ENCODE measurements at regions not wholly inside any gene's neighbourhood (a gene's known extent, or its start where the extent isn't known, plus 50 kb on each side); places are given as distances from the start of the nearest gene placed in this dataset.

DNA sequence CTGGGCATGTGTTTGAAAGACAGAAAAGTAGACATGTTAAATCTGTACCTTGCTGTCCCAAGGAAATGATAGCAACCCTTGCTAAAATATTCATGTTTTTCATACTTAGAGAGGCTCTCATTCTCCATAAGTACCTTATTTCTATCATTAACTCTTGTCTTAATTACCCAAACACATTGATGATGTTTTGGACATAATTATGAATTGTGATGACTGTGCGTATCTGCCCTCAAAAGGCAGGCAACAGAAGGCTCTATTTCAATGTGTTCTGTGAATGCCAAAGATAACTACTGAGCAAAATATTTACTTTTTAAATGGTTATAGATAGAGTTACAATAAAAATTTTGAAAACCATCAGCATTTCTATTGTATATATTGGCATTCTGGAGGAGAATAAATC is 1263.8 kb downstream of the ZPLD1 start:
- TF ChIP-seq, protein P1, sequence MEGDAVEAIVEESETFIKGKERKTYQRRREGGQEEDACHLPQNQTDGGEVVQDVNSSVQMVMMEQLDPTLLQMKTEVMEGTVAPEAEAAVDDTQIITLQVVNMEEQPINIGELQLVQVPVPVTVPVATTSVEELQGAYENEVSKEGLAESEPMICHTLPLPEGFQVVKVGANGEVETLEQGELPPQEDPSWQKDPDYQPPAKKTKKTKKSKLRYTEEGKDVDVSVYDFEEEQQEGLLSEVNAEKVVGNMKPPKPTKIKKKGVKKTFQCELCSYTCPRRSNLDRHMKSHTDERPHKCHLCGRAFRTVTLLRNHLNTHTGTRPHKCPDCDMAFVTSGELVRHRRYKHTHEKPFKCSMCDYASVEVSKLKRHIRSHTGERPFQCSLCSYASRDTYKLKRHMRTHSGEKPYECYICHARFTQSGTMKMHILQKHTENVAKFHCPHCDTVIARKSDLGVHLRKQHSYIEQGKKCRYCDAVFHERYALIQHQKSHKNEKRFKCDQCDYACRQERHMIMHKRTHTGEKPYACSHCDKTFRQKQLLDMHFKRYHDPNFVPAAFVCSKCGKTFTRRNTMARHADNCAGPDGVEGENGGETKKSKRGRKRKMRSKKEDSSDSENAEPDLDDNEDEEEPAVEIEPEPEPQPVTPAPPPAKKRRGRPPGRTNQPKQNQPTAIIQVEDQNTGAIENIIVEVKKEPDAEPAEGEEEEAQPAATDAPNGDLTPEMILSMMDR (IDR thresholded peaks at IDR 0.05), result no peak
- no peak for TF ChIP-seq POLR2A (IDR thresholded peaks at IDR 0.05)
